ENCODE measurements at regions not wholly inside any gene's neighbourhood (a gene's known extent, or its start where the extent isn't known, plus 50 kb on each side); places are given as distances from the start of the nearest gene placed in this dataset.
"Not testable (repeated sequence)": the region's sequence is repeated elsewhere in the genome, so short reads cannot be mapped to it uniquely, and the experiment has no call there.

DNA sequence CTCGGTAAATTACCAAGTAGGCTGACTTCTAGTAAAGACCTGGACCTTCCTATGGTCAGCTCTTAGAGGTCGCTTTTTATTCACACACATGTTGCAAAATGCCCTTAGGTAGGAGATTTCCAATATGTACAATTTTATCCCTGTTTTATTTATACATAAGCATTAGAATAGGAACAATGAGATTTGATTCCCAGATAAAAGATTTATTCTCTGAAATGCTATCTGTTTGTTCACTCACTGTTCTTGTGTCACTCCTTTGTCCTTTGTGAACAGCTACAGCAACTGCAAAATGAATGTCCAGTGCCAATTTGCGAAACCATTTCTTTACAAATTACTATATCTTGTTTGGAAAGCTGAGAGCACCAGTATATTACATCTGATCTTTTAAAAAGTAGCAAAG, 991.5 kb upstream of the TYRP1 start:
- Histone ChIP-seq H3K9me3 (ENCODE audit: low read depth) (no peaks in the 10 kb centered on the region), H3K27ac (no peak overlapping the region), H3K36me3 (no peaks in the 10 kb centered on the region), H3K27me3 (no peaks in the 10 kb centered on the region), H3K4me3 (no peak overlapping the region), H3K4me1 (ENCODE audit: low read depth) (no peaks in the 10 kb centered on the region)
- no peak for DNase-seq (ENCODE audit: low read depth in 1 of 2, low spot score in 1 of 2)
- TF ChIP-seq, protein P1, sequence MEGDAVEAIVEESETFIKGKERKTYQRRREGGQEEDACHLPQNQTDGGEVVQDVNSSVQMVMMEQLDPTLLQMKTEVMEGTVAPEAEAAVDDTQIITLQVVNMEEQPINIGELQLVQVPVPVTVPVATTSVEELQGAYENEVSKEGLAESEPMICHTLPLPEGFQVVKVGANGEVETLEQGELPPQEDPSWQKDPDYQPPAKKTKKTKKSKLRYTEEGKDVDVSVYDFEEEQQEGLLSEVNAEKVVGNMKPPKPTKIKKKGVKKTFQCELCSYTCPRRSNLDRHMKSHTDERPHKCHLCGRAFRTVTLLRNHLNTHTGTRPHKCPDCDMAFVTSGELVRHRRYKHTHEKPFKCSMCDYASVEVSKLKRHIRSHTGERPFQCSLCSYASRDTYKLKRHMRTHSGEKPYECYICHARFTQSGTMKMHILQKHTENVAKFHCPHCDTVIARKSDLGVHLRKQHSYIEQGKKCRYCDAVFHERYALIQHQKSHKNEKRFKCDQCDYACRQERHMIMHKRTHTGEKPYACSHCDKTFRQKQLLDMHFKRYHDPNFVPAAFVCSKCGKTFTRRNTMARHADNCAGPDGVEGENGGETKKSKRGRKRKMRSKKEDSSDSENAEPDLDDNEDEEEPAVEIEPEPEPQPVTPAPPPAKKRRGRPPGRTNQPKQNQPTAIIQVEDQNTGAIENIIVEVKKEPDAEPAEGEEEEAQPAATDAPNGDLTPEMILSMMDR (IDR thresholded peaks at IDR 0.05; ENCODE audit: low read depth, low read length), result no peak

DNA sequence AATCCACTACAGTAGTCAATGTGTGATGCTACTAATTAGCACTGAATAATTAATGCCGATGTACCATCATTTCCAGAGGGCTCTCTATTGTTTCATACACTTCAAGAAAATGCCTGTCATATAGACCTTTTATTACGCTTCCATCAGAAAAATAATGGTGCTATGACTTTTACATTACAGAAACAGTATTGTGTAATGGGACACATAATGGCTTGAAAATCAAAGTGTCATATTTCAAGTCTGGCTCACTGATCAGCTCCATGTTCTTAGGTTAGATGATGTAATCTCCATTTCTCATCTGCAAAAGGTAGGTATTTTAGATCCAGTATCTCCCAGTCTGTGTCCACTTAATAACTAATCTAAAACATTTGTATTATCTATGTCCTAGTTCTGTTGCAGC, 990.6 kb upstream of the TYRP1 start:
- TF ChIP-seq, protein P1 (IDR thresholded peaks at IDR 0.05; ENCODE audit: low read depth, low read length), result no peak
- Histone ChIP-seq H3K9me3 (ENCODE audit: low read depth) (no peaks in the 10 kb centered on the region), H3K36me3 (no peaks in the 10 kb centered on the region), H3K4me1 (ENCODE audit: low read depth) (no peaks in the 10 kb centered on the region), H3K4me3 (no peak overlapping the region), H3K27me3 (no peaks in the 10 kb centered on the region), H3K27ac (no peak overlapping the region)
- no peak for DNase-seq (ENCODE audit: low read depth in 1 of 2, low spot score in 1 of 2)

DNA sequence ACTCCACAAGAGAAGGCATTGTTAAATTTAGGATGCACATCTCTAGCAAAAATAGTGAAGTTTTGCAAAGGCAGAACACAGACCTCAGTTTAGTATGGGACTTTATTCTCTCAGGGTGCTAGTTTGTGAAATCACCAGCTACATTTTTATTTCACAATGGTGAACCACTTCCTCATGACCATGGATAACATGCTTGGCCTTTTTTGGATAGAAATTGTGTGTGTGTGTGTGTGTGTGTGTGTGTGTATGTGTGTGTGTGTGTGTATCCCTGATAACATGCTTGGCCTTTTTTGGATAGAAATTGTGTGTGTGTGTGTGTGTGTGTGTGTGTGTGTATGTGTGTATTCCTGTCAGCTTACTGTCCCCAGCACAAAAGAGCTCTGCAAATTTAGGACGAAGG, 989.0 kb upstream of the TYRP1 start:
- not testable (repeated sequence) for H3K27me3 ChIP-seq; H3K4me1 ChIP-seq (ENCODE audit: low read depth); H3K27ac ChIP-seq; H3K9me3 ChIP-seq (ENCODE audit: low read depth); H3K4me3 ChIP-seq; DNase-seq (ENCODE audit: low read depth in 1 of 2, low spot score in 1 of 2); H3K36me3 ChIP-seq

DNA sequence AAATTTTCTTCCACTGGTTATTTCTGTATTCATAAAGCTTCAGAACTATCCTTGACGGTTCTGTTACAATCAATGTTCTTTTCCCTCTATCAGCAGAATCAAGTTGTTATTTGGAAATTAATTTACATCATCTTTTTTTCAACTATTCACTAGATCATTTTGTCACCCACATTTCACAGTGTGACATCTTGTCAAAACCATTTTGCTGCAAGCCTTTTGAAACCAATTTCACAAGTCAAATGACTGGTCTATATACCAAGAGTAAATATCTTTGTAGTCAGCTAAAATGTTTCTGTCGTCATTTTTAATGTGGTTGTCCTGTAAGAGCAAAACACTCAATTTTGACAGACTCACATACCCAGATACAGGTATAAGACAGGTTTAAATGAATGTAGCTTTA, 984.3 kb upstream of the TYRP1 start:
- H3K36me3 ChIP-seq, result no peaks in the 10 kb centered on the region
- no peaks in the 10 kb centered on the region for H3K4me1 ChIP-seq (ENCODE audit: low read depth)
- H3K9me3 ChIP-seq (ENCODE audit: low read depth), result no peaks in the 10 kb centered on the region
- no peak overlapping the region for H3K27ac ChIP-seq
- H3K27me3 ChIP-seq, result no peaks in the 10 kb centered on the region
- H3K4me3 ChIP-seq, result no peak overlapping the region
- TF ChIP-seq, protein P1 (IDR thresholded peaks at IDR 0.05; ENCODE audit: low read depth, low read length), result no peak
- no peak for DNase-seq (ENCODE audit: low read depth in 1 of 2, low spot score in 1 of 2)

DNA sequence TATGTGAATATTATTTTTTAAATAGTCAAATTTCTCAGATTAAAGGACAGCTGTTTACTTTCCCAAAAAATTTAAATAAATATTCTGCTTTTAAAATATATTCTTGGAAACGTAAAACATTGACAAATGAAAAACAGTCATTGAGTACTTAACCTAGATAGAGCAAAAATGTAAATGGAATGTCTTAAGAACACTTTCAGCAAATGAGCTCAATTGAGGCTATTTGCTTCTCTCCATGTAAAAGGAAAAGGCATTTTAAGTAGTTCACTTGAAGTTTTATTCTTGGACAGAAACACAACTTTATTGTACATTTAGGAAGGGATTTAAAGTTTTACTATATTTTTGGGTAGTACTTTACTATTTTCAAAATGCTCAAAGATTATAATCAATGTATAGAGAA, 983.6 kb upstream of the TYRP1 start:
- TF ChIP-seq, protein P1 (IDR thresholded peaks at IDR 0.05; ENCODE audit: low read depth, low read length), result no peak
- no peaks in the 10 kb centered on the region for H3K4me1 ChIP-seq (ENCODE audit: low read depth)

DNA sequence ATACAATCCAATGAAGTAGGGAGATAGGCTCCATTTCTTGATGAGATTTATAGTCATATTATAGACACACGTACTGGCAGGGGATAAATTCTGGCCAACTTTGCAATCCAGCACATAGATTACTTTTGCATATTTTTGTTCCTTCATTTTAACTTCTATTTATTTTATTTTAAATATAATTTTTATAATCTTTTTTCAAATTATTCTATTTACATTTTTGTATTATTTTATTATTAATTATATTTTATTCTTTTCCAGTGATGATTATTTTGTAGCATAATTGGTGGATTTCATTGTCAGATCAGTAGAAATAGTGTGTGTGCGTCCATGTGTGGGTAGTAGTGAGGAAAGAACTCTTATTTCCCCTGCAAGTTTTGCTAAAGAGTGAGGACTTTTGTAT, 980.1 kb upstream of the TYRP1 start:
- TF ChIP-seq, protein P1 (IDR thresholded peaks at IDR 0.05; ENCODE audit: low read depth, low read length), result no peak
- no peaks in the 10 kb centered on the region for H3K27me3 ChIP-seq
- no peaks in the 10 kb centered on the region for H3K9me3 ChIP-seq (ENCODE audit: low read depth)
- no peak for DNase-seq (ENCODE audit: low read depth in 1 of 2, low spot score in 1 of 2)
- H3K4me3 ChIP-seq, result no peak overlapping the region
- no peak overlapping the region for H3K27ac ChIP-seq
- no peaks in the 10 kb centered on the region for H3K4me1 ChIP-seq (ENCODE audit: low read depth)
- H3K36me3 ChIP-seq, result no peaks in the 10 kb centered on the region

More for the DNA sequence above, 983.6 kb upstream of the TYRP1 start:
- Histone ChIP-seq H3K36me3 (no peaks in the 10 kb centered on the region), H3K4me3 (no peak overlapping the region), H3K27ac (no peak overlapping the region), H3K9me3 (ENCODE audit: low read depth) (no peaks in the 10 kb centered on the region), H3K27me3 (no peaks in the 10 kb centered on the region)
- DNase-seq (ENCODE audit: low read depth in 1 of 2, low spot score in 1 of 2), result no peak
